ENCODE measurements at regions not wholly inside any gene's neighbourhood (a gene's known extent, or its start where the extent isn't known, plus 50 kb on each side); places are given as distances from the start of the nearest gene placed in this dataset.
"Not testable (repeated sequence)": the region's sequence is repeated elsewhere in the genome, so short reads cannot be mapped to it uniquely, and the experiment has no call there.

DNA sequence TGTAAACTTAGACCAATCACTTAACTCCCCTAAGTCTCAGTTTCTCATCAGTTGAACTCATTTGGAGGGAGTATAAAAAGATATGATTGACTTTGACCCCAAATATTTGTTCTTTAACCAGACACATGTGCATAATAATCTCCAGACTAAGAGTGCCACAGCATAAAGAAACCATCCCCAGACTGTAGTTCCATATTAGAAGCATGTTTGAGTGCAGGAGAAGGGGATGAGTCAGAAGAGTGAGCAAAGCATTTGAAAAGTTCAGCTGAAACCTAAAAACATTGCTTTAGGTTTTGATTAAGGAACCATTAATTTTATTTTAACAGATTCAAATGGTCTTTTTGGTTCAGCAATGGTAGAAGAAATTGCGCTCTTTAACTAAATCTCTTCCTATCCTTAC lies 654.8 kb downstream of the UTRN start:
- DNase-seq, result no peak

DNA sequence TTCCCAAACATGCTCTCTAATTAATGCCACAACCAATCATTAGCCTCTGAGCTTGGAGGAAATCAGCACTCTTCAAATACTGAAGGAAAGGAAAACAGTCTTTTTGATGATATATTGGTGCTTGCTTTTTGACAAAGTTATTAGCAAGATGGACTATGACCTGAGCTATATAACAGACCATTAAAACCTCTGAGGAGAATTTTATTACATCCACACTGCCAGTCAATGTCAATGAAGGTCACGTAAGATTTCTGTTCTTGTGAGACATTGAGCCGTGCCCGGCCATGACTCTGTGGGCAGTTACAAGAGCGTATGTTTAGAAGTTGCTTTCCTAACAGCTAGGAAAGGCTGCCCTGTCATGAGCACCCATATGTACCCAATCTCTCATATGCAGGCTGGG lies 659.0 kb downstream of the UTRN start:
- no peak for DNase-seq

DNA sequence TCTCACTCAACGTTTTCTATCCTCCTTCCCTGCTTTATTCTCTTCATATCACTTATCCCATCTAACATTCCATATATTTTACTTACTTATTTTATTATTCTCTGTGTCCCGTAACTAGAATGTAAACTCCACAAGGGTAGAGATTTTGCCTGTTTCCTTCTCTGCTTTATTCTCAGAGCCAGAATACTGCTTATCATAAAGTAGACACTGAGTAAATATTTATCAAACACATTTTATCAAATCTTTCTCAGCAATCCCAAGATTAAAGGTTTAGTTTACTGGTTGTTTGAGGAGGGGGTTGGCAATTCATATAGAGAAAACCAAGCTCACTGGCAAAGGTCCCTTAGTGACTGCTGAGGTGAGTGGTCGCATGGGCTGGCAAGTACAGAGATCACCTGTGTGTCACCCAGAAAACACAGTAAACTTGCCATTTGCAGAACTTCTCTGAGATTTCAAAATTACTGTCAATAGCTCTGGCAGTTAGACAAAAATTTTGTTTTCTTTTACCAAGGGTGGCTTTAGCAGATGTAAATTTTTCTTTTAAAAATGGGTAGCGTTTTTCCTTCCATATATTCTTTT lies 662.4 kb downstream of the UTRN start:
- DNase-seq, result no peak

DNA sequence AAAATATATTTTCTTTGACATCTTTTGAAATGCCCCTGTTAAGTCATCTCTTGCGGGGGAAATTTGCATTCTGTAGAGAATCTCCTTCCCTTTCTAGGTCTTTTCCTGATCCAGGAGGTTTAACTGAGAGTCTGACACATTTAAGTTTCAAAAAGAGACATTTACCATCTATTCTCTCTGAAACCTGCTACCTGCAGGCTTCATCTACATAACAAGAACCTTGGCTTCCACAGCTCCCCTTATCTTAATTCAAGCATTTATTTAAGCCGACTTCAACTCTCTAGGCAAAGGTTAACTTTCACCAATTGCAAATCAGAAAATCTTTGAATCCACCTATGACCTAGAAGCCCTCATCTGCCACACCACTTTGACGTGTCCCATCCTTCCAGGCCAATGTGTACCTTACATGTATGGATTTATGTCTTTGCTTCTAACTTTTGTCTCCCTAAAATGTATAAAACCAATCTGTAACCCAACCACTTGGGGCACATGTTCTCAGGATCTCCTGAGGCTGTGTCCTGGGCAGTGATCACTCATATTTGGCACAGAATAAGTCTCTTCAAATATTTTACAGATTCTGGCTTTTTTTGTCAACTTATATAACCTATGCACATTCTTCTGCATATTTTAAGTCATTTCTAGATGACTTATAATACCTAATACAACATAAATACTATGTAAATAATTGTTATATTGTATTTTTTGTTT lies 666.7 kb downstream of the UTRN start:
- DNase-seq, result no peak

DNA sequence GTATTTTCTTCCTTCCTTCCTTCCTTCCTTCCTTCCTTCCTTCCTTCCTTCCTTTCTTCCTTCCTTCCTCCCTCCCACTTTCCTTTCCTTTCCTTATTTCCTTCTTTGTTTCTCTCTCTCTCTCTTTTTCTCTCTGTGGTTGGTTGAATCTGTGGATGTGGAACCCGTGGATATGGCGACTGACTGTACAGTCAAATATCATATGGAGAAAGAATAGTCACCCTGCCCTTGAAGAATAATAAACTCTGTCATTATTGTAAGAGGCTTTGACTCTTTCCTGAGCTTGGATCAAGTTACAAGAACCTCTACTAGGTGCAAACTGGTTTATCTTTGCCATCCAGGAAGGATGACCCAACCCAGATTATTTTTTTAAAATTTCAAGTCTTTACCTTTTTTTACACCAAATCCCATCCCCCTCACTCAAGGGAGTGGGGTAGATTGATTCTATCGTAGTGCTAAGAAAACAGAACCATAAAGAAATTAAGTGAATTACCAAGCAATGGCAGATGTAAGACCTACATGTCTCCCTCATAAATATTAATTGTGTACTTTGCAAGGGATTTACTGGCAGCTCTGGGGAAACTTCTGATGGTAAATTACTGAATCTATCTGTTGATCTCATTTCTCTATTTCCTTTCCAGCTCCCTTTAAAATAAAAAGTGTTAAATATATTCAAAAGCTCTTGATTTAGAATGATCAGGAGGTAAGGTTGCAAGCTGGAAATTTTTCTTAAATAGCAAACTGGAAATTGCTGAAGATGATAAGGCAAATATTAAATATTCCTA lies 667.5 kb downstream of the UTRN start:
- no peak for DNase-seq

DNA sequence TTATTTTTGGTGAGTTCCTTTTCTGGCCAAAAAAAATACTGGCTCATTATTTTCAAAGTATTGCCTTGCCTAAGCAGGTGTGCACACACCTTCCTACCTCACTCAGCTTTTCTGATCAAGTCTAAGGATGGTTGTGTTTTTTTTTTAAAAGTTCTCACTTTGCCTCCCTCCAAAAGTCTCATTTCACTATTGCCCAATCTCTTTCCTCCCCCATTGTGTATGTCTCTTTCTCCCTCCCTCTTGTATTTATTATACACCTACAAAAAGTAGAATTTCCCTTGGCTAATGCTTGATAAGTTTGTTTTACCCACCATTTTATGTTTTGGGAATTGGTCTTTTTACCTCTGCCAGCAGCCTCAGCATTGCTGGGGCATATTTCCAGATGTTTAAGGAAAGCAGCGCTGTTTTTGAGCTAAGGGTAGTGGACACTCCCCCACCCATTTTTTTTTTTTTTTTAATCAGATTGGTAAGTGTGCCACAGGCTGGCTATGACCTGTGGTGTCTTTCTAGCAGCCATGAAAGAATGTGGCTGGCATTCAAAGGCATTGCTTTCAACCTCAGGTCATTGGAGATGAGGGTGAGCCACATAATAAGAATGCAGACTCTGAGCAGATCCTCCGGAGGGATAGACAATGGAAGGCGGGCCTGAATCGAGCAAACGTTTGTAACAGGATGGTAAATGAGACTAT lies 668.6 kb downstream of the UTRN start:
- no peak for DNase-seq

DNA sequence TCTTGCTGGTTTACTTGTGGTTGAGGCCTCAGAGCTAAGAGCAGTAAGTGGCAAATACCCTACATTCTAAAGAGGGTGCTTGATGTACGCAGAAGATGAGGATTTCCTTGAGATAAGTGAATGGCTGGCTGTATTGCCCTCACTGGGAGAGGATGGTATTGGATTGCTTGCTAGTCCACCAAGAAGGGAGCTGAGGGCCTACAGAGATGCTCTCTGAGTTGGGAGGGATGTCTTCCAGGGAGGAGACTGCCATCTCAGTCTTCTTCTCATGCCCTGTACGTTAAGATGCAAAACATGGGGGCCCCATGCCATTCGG lies 669.1 kb downstream of the UTRN start:
- no peak for DNase-seq

DNA sequence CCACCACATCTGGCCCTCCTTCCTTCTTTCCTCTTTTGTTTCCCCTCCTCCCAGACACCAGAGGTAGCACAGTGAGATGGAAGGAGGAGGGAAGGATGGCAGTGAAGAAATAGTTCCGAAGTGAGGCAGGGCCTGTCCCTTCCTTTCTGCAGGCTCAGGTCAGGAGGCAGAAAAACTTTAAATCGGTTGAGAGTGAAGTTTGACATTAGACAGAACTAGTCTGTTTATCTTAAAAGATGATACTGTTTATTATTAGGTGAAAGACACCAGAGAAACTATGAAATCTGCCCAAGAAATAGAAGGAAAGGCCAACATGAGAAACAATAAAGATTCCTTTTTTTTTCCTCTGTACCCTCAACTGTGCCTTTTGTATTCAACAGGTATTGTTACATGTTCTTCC lies 670.3 kb downstream of the UTRN start:
- DNase-seq, result no peak

DNA sequence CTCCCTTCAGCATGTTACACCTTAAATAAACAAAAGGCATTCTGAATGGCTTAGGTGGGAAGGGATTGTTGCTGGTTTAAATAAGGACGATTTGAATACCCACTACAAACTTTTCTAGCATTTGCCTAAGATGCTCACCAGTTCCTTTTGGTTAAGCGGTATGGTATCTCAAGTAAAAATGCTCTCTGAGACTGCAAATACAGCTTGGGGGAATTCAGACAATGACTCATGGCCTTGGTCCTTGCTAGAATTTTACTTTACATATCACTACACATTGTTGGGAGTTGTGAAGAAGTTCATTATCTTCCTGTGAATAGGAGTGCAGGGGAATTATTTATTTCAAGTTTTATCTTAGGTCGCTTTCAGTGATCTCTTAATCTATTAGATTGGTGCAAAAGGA lies 670.7 kb downstream of the UTRN start:
- no peak for DNase-seq

DNA sequence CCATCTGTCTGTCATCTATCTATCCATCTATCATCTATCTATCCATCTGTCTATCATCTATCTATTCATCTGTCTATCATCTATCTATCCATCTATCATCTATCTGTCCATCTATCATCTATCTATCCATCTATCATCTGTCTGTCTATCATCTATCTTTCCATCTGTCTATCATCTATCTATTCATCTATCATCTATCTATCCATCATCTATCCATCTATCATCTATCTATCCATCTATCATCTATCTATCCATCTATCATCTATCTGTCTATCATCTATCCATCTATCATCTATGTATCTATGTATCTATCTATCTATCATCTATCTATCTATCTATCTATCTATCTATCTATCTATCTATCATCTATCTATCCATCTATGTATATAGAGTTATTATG lies 671.6 kb downstream of the UTRN start:
- not testable (repeated sequence) for DNase-seq

DNA sequence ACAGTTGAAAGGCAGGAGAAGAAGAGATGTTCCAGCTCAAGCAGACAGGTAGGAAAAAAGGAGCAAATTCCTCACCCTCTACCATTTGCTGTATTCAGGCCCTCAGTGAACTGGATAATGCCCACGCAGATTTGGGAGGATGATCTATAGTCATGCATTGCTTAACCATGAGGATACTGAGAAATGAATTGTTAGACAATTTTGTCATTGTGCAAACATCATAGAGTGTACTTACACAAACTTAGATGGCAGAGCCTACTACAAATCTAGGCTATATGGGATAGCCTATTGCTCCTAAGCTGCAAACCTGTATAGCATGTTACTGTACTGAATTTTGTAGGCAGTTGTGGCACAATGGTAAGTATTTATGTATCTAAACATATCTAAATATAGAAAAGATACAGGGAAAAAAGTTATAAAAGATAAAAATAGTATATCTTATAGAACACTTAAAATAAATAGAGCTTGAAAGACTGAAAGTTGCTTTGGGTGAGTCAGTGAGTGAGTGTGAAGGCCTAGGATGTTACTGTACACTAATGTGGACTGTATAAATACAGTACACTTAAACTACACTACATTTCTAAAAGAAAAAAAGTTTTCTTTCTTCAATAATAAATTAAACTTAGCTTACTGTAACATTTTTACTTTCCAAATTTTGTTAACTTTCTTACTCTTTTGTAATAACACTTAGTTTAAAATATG lies 672.3 kb downstream of the UTRN start:
- DNase-seq, result no peak

DNA sequence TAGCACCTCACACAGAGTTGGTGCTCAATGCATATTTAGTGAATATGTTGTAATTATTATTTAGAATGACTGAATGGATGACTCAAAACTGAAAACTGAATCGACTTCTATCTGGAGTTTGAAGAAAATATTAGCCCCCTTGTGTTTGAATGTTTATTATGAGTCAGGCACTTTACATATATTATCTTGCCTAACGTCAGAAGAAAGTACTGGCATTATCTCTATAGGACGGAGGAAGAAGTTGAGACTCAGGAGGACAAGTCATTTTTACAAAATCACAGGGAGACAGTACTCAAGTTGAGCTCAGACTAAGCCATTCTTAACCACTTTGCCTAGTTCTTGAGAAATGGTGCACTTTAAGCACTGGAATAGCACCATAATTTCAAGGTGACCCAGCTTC lies 684.0 kb downstream of the UTRN start:
- DNase-seq, result no peak

DNA sequence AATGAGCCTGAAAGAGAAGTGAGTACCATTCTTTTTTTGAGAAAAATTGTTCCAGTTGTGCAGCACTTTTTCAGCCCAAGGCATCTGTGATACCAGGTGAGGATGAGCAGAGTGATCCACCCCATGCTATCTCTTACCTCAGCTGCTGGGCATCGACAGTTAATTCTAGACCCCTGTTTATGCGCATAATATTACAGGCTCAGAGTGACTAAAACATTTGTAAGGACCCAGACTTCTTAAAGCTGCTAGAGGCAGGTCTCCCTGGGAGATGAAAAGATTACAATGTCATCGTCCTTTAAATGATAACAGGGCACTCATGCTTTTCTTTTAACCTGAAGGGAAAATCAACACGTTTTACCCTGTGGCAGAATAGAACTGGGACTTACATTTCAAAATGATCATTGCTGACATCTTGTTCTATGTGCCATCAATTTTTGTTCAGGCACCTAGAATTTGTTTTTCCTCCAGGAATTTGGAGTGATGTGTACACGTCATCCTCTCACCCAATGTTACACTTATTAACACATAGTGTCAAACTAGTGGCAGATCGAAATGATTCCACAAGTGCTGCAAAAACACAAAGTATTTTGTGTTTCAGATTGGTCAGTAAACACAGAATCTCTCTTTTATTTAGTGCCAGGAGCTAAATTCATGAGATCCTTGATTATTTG lies 684.6 kb downstream of the UTRN start:
- DNase-seq, result no peak

DNA sequence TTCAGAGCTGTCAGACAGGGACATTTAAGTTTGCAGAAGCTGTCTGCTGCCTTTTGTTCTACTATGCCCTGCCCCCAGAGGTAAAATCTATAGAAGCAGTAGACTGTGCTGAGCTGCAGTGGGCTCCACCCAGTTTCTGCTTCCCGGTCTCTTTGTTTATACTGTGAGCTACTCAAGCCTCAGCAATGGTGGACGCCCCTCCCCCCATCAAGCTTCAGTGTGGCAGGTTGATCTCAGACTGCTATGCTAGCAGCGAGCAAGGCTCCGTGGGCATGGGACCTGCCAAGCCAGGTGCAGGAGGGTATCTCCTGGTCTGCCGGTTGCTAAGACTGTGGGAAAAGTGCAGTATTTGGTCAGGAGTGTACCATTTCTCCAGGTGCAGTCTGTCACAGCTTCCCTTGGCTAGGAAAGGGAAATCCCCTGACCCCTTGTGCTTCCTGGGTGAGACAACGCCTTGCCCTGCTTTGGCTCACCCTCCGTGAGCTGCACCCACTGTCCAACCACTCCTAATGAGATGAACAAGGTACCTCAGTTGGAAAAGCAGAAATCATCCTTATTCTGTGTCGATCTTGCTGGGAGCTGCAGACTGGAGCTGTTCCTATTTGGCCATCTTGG lies 692.2 kb downstream of the UTRN start:
- not testable (repeated sequence) for DNase-seq

DNA sequence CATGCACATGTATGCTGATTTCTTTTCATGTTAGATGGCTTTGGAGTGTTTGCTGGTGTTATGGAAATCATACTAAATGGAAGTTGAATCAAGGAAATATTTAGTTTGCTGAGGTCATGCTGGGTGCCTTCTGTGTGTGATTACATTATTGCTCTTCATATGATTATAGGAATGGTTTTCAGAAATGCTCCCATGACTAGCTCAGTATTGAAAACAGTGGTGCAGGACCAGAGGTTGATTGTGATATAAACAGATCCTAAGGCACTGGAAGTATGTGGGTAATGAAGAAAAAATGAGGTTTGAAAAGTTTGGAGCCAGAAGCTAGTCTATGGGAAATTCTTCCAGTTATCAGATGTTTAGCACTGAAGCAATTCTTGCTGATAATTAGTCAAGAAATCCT lies 693.1 kb downstream of the UTRN start:
- no peak for DNase-seq

DNA sequence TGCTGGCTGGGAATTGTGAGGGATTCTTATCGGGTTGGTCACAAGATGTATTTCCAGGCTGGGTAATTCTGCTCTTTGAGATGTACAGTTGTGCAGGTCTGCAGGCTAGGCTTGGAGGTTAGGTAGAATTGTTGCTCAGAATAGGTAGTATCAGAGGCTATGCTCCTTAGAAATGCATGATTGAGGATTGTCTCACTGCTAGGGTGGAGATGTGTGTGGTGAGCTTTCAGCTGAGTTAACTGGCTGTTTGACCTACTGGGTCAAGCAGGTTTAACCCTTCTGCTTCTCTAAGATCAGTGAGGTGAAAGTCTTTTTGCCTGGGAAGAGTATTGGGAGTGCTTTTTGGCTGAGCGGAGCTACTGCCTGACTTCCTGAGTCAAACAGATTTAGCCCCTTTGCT lies 701.1 kb downstream of the UTRN start:
- no peak for DNase-seq

DNA sequence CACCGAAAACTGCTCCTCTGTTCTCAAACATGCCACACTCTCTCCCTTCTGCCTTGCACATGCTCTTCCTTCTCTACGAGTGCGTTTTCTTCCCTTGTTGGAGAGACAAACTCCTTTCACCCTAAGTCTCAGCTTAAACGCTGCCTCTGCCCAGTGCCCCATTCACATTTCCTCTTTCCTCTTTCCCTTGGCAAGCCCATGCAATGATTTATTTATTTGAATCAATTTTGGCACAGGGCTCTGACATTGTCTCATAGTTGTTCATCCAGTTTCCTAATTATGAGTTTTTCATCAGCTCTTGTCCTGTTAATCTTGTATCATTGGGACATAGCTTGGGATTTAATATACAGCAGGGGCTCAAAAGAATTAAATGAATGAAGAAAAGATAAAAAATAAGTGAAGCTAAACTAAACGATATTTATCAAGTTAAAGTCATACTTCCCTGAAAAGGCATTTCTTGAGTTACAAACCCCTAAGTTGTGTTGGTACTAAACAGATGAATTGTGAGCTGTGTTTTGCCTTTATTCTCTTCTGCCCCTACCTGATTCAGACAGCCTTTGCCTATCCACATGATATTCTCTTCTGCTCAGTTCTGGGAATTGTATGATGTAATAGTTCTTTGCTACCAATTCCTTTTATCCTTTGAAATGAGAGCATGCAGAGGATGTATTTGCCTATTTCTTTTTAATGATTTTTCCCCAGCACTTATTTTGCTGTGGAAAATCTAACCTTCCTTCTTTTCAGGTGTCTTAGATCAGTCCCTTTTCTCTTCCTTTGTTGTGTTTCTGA lies 704.4 kb downstream of the UTRN start:
- no peak for DNase-seq

DNA sequence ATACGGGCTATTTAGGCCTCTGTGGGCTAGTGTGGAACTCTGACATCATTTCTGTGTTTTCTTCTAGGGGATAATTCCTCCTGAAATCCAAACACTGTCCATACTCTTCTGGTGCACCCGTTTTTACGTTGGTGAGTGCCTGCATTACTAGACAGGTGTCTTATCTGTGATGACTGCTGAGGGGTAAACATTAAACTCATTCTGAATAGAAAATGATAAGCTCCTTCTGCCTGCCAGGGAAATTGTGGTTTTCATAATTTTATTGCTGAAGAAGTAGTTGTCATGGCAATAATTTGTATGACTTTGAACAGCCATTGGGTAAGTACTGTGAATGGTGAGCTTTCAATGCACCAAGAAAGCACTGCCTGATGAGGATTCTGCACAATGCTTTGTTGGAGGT lies 705.6 kb downstream of the UTRN start:
- DNase-seq, result no peak

DNA sequence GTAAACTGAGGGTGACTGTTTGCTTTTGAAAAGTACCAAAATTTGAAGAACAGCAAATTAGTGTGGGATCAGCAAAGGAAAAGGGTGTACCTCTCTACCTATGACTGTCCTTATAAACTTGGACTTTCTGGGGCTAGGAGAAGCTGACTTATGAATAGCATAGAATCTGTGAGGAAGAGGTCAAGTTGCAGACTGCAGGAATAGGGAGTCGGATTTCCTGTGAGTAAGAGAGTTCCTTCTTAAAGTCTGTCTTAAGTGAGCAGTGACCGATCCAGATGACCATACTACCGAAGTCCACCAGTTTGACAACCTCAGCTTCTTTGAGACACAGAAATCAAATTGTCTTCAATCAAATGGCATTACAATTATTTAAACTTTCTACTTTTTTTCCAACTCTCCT lies 708.7 kb downstream of the UTRN start:
- DNase-seq, result no peak

DNA sequence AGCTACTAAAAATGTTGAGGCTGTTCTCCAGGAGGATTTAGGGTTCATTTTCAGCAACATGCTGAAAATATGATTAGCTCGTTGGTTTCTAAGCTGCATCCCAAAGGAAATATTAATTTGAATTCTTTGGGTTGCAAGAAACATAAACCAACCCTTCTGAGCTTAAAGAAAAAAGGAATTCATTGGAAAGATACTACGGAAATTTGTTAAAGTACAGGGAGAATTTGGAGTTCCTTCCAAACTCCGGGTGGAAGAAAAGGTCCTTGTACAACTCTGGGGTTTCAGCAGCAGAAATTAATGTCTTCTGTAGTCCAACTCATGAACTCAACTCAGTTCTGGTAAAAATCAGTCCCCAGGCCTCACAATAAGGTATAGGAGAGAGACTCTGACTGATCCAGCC lies 712.9 kb downstream of the UTRN start:
- no peak for DNase-seq

DNA sequence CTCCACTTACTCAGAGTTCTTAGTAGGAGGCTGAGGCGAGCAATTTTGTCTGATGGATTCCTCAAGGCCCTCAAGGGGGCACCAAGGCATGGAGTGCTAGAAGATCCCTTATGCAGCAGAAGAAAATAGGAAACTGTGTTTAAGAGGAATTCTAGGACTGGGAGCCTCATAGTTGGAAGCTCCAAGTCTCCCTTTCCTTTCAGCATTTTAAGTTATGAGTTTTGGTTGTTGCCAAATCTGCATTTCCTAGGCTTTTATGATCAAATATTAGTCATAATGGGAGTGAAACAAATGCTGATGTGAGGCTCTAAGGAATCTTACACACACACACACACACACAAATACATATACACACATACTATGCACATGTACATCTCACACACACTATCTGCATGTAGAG lies 714.0 kb downstream of the UTRN start:
- no peak for DNase-seq

Measured in midbrain (tissue), 1 donor.